Keratinocyte (primary cell): ENCODE measurements at regions not wholly inside any gene's neighbourhood (a gene's known extent, or its start where the extent isn't known, plus 50 kb on each side); places are given as distances from the start of the nearest gene placed in this dataset.

ENCODE experiments used
- DNase-seq: peaks from one replicate; pipeline ENCODE4 v3.0.0-alpha.2; 2011; ENCODE audit warnings: low read depth, missing footprints, low spot score
- FAIRE-seq: peaks from 2 replicates; lab custom pipeline; 2011; peaks lifted over from hg19 to GRCh38; lab: Jason Lieb, UNC
- H2AFZ ChIP-seq: 2 replicates; pipeline ENCODE4 v1.6.0; 2012; ENCODE audit warnings: low read length, control low read depth, inconsistent platforms; ENCODE audit not compliant: control insufficient read depth
- H3K27ac ChIP-seq: 2 replicates; pipeline ENCODE4 v1.5.1; 2011; ENCODE audit warnings: low read length; ENCODE audit not compliant: control insufficient read depth, insufficient read depth
- H3K27me3 ChIP-seq: 3 replicates; pipeline ENCODE4 v1.6.0; 2011; ENCODE audit warnings: low read length; ENCODE audit not compliant: control insufficient read depth, insufficient read depth; ENCODE audit errors: extremely low read depth
- H3K36me3 ChIP-seq, 2 experiments: 2 replicates in 1 of 2; 3 replicates in 1 of 2; pipeline ENCODE4 v1.5.1; 2011; ENCODE audit warnings: low read length in 2 of 2, mild to moderate bottlenecking in 1 of 2; ENCODE audit not compliant: control insufficient read depth in 2 of 2, insufficient read depth in 2 of 2; ENCODE audit errors: extremely low read depth in 1 of 2
- H3K4me1 ChIP-seq: 3 replicates; pipeline ENCODE4 v1.5.1; 2011; ENCODE audit warnings: low read length; ENCODE audit not compliant: control insufficient read depth, insufficient read depth; ENCODE audit errors: extremely low read depth
- H3K4me2 ChIP-seq: 3 replicates; pipeline ENCODE4 v1.6.0; 2011; ENCODE audit warnings: low read depth, low read length; ENCODE audit not compliant: control insufficient read depth, insufficient read depth; ENCODE audit errors: extremely low read depth
- H3K4me3 ChIP-seq, 3 experiments: fragments of 200-600 bp in 1 of 3; sonication (generic) in 1 of 3; 2 replicates in 2 of 3; 3 replicates in 1 of 3; pipeline ENCODE4 v1.5.1; 2011 to 2016; ENCODE audit warnings: low read length in 3 of 3, mild to moderate bottlenecking in 3 of 3, control low read depth in 2 of 3, inconsistent platforms in 1 of 3, low read depth in 1 of 3, mixed read lengths in 1 of 3, mixed run types in 1 of 3, moderate library complexity in 1 of 3; ENCODE audit not compliant: control insufficient read depth in 2 of 3, insufficient read depth in 2 of 3; ENCODE audit errors: extremely low read depth in 1 of 3
- H3K79me2 ChIP-seq: 2 replicates; pipeline ENCODE4 v1.6.0; 2012; ENCODE audit warnings: low read length; ENCODE audit not compliant: control insufficient read depth, insufficient read depth
- H3K9ac ChIP-seq: 3 replicates; pipeline ENCODE4 v1.6.0; 2011; ENCODE audit warnings: low read length; ENCODE audit not compliant: control insufficient read depth, insufficient read depth; ENCODE audit errors: extremely low read depth
- H3K9me1 ChIP-seq: 3 replicates; pipeline ENCODE4 v1.6.0; 2011; ENCODE audit warnings: low read length; ENCODE audit not compliant: control insufficient read depth, insufficient read depth; ENCODE audit errors: extremely low read depth
- H3K9me3 ChIP-seq: 2 replicates; pipeline ENCODE4 v1.5.1; 2012; ENCODE audit warnings: low read depth, low read length; ENCODE audit not compliant: control insufficient read depth
- H4K20me1 ChIP-seq: 3 replicates; pipeline ENCODE4 v1.6.0; 2011; ENCODE audit warnings: low read length; ENCODE audit not compliant: control insufficient read depth, insufficient read depth; ENCODE audit errors: extremely low read depth
- EZH2 ChIP-seq: IDR thresholded peaks from one replicate; pipeline ENCODE4 v1.6.1; 2012; ENCODE audit warnings: inconsistent platforms, mild to moderate bottlenecking, low read length, moderate library complexity
- dilution Hi-C: fragments of 300-500 bp; cut with MboI; formaldehyde crosslinking; loops from one replicate; pipeline ENCODE4 v1.7.0; 2020; ENCODE audit warnings: low sequenced_read_pairs; ENCODE audit not compliant: extremely low pct_ligation_motif_present
- TF ChIP-seq, protein P1 (sequence below), 3 experiments: IDR thresholded peaks in 1 of 3; conservative IDR thresholded peaks in 1 of 3; optimal IDR thresholded peaks in 1 of 3; 2 replicates in 2 of 3; 3 replicates in 1 of 3; pipeline versions ENCODE3 to v1.5.1; 2011; ENCODE audit warnings: low read length in 3 of 3, mild to moderate bottlenecking in 3 of 3, moderate library complexity in 2 of 3, control low read depth in 1 of 3, inconsistent platforms in 1 of 3; ENCODE audit not compliant: insufficient read depth in 2 of 3; ENCODE audit errors: extremely low read depth in 1 of 3

DNA sequence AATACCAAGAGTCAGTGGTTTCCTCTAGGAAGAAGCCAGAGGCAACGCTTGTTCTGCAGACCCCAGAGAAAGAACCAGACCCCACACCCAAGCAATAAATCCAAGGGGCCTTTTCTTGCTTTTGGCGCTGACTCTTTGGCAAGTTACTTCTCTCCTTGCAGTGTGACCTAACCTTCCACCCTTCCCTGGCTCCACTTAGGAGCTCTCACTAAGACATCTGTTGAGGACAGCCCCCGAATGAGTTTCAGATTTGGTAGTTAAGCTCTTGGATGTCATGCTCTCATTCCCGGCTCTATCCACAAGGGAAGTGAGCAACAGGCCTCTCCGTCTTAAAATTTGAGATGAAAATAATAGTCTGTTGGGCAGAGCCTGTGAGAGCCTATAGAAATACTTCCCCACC is 50.6 kb upstream of the FAM204A start:
- no peak overlapping the region for H3K4me3 ChIP-seq
- no peaks in the 10 kb centered on the region for H4K20me1 ChIP-seq
- H3K79me2 ChIP-seq: no peaks in the 10 kb centered on the region
- H3K4me2 ChIP-seq: no peak overlapping the region
- no peak overlapping the region for H3K27ac ChIP-seq
- no peaks in the 10 kb centered on the region for H3K36me3 ChIP-seq
- peaks cover 3% of the 10 kb centered on the region for H3K27me3 ChIP-seq
- TF ChIP-seq, protein P1, sequence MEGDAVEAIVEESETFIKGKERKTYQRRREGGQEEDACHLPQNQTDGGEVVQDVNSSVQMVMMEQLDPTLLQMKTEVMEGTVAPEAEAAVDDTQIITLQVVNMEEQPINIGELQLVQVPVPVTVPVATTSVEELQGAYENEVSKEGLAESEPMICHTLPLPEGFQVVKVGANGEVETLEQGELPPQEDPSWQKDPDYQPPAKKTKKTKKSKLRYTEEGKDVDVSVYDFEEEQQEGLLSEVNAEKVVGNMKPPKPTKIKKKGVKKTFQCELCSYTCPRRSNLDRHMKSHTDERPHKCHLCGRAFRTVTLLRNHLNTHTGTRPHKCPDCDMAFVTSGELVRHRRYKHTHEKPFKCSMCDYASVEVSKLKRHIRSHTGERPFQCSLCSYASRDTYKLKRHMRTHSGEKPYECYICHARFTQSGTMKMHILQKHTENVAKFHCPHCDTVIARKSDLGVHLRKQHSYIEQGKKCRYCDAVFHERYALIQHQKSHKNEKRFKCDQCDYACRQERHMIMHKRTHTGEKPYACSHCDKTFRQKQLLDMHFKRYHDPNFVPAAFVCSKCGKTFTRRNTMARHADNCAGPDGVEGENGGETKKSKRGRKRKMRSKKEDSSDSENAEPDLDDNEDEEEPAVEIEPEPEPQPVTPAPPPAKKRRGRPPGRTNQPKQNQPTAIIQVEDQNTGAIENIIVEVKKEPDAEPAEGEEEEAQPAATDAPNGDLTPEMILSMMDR (optimal IDR thresholded peaks at IDR 0.05 in 1 of 3, IDR thresholded peaks at IDR 0.05 in 1 of 3, conservative IDR thresholded peaks at IDR 0.05 in 1 of 3; ENCODE audit: extremely low read depth in 1 of 3, insufficient read depth in 2 of 3, low read length in 3 of 3): no peak
- TF ChIP-seq EZH2: no peak
- H2AFZ ChIP-seq: no peak overlapping the region
- FAIRE-seq: no peak
- no peaks in the 10 kb centered on the region for H3K9me1 ChIP-seq
- dilution Hi-C loops: no loop called here
- no peaks in the 10 kb centered on the region for H3K9me3 ChIP-seq
- no peaks in the 10 kb centered on the region for H3K4me1 ChIP-seq
- H3K9ac ChIP-seq: no peak overlapping the region
- no peak for DNase-seq
